C4-2B (cell line): ENCODE measurements at regions not wholly inside any gene's neighbourhood (a gene's known extent, or its start where the extent isn't known, plus 50 kb on each side); places are given as distances from the start of the nearest gene placed in this dataset.

Experiments
- ZFX ChIP-seq: fragments of 450-650 bp; IDR thresholded peaks from 2 replicates; pipeline ENCODE4 v1.6.1; 2017
- TF ChIP-seq, protein P1 (sequence below): fragments of 450-650 bp; conservative IDR thresholded peaks from 2 replicates; pipeline ENCODE4 v1.5.1; 2017; ENCODE audit warnings: mild to moderate bottlenecking

DNA sequence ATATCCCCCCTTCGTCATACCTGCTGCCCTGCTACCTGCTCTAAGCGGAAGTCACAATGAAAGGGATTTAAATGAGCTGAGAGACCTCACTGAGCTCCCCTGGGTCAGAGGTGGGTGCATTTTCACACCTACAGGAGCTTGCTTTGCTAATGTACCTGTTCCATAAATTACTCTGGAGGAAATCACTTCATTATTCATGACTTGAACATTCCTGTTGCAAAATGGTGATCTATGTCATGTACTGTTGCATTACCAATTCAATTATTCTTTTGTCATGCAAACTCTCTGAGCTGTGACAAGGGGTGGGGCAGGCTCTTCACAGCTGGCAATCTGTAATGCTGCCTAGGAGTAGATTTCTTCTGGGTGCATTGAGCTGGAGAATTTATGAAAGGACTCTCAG lies 761.3 kb downstream of the TSN start:
- TF ChIP-seq, protein P1, sequence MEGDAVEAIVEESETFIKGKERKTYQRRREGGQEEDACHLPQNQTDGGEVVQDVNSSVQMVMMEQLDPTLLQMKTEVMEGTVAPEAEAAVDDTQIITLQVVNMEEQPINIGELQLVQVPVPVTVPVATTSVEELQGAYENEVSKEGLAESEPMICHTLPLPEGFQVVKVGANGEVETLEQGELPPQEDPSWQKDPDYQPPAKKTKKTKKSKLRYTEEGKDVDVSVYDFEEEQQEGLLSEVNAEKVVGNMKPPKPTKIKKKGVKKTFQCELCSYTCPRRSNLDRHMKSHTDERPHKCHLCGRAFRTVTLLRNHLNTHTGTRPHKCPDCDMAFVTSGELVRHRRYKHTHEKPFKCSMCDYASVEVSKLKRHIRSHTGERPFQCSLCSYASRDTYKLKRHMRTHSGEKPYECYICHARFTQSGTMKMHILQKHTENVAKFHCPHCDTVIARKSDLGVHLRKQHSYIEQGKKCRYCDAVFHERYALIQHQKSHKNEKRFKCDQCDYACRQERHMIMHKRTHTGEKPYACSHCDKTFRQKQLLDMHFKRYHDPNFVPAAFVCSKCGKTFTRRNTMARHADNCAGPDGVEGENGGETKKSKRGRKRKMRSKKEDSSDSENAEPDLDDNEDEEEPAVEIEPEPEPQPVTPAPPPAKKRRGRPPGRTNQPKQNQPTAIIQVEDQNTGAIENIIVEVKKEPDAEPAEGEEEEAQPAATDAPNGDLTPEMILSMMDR, result no peak
- no peak for TF ChIP-seq ZFX
